IPS DF 6.9 (cell line): ENCODE measurements at regions not wholly inside any gene's neighbourhood (a gene's known extent, or its start where the extent isn't known, plus 50 kb on each side); places are given as distances from the start of the nearest gene placed in this dataset.

Experiments
- DNase-seq: peaks from one replicate; pipeline ENCODE4 v3.0.0-alpha.2; 2013; ENCODE audit warnings: low read depth, low spot score
- H3K27ac ChIP-seq: one replicate; pipeline ENCODE4 v1.5.1; 2013; ENCODE audit warnings: low read length, control low read depth
- H3K27me3 ChIP-seq: 2 replicates; pipeline ENCODE4 v1.6.1; 2013; ENCODE audit warnings: mild to moderate bottlenecking, low read length; ENCODE audit not compliant: control insufficient read depth, insufficient read depth
- H3K36me3 ChIP-seq: 2 replicates; pipeline ENCODE4 v1.6.1; 2013; ENCODE audit warnings: low read length; ENCODE audit not compliant: control insufficient read depth, insufficient read depth
- H3K4me1 ChIP-seq: 2 replicates; pipeline ENCODE4 v1.6.1; 2013; ENCODE audit warnings: low read length; ENCODE audit not compliant: control insufficient read depth, insufficient read depth
- H3K4me3 ChIP-seq: 2 replicates; pipeline ENCODE4 v1.5.1; 2013; ENCODE audit warnings: mild to moderate bottlenecking, low read length
- H3K9me3 ChIP-seq: 2 replicates; pipeline ENCODE4 v1.6.1; 2013; ENCODE audit warnings: low read length, inconsistent platforms; ENCODE audit not compliant: control insufficient read depth, insufficient read depth
- WGBS: extraction: QIAGEN DNeasy Blood & Tissue Kit; methylation state at CpG from one replicate; pipeline ENCODE4 v1.1.7; 2013; ENCODE audit warnings: mixed read lengths, missing lambda C conversion rate; ENCODE audit not compliant: insufficient read length, insufficient coverage; 5-methylcytosine and 5-hydroxymethylcytosine counted together

DNA sequence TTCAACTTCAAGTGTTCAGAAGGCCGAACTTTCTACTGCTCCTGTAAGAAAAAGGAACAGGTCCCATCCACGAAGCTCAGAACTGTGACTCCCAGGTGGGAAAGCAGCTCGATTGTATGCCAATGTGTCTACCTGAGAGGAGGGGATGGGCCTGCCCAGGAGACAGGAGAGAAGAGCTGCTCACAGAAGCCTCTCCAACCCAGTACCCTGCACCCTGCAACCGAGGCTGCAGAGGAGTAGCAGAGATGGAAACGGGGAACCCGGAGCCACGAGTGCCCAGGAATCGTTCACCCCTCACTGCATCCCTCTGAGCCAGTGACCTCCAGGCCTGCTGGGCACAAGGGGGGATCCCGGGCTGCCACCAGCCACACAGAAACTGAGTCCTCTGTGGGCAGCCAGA is 86.5 kb upstream of the PRR23E start:
- H3K4me1 ChIP-seq: peaks cover 3% of the 10 kb centered on the region
- H3K27ac ChIP-seq: no peak overlapping the region
- H3K36me3 ChIP-seq: no peaks in the 10 kb centered on the region
- no peaks in the 10 kb centered on the region for H3K9me3 ChIP-seq
- H3K4me3 ChIP-seq: no peak overlapping the region
- H3K27me3 ChIP-seq: no peaks in the 10 kb centered on the region
- DNase-seq: no peak
- no CpG with 5 or more reads among the region's 9 CpGs for WGBS

DNA sequence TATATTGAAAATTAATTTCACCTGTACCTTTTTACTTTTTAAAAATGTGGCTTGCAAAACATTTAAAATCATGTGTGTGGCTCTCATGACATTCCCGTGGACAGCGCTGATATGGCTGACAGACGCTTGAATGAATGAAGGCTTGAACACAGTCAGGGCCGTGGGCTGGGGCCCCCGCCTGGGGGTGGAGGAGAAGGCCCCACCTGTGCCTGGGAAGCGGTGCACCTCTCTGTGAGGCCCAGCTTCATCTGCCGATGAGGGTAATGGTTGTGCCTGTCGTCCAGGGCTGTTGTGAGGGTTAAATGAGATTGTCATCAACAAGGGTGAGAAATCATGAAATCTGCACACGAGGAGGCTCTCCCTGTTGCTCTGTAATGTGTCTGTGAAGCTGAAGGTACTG is 85.9 kb upstream of the PRR23E start:
- Histone ChIP-seq H3K9me3 (no peaks in the 10 kb centered on the region), H3K27ac (no peak overlapping the region)
- WGBS: no CpG with 5 or more reads among the region's 9 CpGs

DNA sequence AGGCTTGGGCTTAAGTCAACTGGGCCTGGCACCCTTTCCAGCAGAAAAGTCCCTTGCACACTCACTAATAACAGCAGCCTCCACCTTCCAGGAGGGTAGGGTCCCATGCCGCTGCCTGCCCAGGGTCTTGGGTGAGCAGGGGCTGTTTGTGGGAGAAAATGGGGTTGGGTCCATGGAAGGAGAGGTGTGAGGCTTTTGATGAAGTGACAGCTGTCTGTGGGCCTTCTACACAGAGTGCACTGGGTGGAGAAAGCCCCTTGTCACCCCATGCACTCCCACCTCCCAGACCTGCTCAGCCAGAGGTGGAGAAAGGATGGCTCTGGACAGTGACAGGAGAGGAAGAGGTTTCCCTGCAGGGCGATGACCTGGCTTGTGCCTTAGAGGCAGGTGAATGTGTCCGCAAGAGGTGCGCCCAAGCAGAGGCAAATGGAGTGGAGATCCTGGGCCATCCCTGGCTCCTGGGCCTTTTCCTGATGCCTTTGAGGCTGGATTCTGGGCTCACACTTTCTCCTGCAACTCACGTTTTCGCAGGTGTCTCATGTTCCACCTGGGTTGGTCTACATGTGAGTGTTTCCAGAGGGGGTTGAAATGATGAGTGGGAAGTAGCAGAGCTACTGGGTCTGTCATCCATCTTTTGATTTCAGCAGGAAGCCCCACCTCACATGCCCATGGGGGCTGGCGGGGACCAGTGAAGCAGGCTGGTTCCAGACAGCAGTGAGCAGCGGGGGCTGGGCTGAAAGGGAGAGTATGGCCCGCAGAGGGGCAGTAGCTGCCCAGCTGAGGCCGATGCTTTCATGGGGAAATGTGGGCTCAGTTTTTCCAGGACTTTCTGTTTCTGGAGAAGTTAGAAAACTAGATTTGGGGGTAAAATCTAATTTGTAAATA is 85.2 kb upstream of the PRR23E start:
- WGBS: no CpG with 5 or more reads among the region's 10 CpGs
- Histone ChIP-seq H3K9me3 (no peaks in the 10 kb centered on the region), H3K27ac (no peak overlapping the region), H3K36me3 (no peaks in the 10 kb centered on the region), H3K27me3 (no peaks in the 10 kb centered on the region), H3K4me3 (no peak overlapping the region), H3K4me1 (peaks cover 3% of the 10 kb centered on the region)
- no peak for DNase-seq

More for the DNA sequence above, 85.9 kb upstream of the PRR23E start:
- DNase-seq: no peak
- H3K27me3 ChIP-seq: no peaks in the 10 kb centered on the region
- no peaks in the 10 kb centered on the region for H3K36me3 ChIP-seq
- no peak overlapping the region for H3K4me3 ChIP-seq
- peaks cover 3% of the 10 kb centered on the region for H3K4me1 ChIP-seq

DNA sequence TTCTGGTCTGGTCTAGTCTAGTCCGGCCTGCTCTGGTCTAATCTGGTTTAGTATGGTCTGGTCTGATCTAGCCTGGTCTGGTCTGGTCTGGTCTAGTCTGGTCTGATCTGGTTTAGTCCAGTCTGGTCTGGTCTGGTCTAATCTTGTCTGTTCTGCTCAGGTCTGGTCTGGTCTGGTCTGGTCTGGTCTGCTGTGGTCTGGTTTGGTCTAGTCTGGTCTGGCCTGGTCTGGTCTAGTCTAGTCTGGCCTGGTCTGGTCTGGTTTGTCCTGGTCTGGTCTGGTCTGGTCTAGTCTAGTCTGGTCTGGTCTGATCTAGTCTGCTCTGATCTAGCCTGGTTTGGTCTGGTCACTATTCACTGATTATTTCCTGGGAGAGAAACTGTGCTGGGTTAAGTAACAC is 84.1 kb upstream of the PRR23E start:
- no peak overlapping the region for H3K27ac ChIP-seq
- no peaks in the 10 kb centered on the region for H3K36me3 ChIP-seq
- H3K9me3 ChIP-seq: no peaks in the 10 kb centered on the region; the same call in 1 of the 2 replicates
- H3K4me1 ChIP-seq: peaks cover 3% of the 10 kb centered on the region
- DNase-seq: no peak
- H3K27me3 ChIP-seq: no peaks in the 10 kb centered on the region
- no peak overlapping the region for H3K4me3 ChIP-seq
- WGBS: no CpG with 5 or more reads among the region's 1 CpG

DNA sequence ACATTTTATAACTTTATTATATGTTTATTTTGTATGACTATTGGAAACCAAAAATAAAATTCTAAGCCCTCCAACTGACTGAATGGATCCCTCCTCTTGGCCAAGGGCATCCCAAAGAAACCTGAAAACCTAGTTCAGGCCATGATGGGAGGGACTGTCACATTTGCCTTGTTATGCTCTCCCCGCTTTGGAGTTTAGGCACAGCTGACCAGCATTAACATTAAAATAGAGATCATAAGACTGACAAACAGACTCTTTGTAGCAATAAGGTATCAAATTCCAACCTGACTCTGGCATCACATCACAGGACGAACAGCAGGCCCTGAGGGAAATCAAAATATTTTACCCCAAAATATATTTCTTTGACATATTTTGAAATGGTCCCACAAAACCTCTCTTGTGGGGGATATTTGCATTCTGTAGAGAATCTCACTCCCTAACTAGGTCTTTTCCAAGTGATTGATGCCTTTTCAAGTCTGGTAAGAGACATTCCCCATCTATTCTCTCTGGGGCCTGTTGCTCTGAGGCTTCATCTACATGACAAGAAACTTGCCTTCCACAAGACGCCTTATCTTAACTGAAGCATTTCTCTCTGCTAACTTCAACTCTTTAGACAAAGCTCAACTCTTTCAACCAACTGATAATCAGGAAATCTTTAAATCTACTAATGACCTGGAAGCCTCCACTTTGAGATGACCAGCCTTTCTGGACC is 81.8 kb upstream of the PRR23E start:
- no peak overlapping the region for H3K4me3 ChIP-seq
- H3K4me1 ChIP-seq: peaks cover 5% of the 10 kb centered on the region
- H3K27ac ChIP-seq: no peak overlapping the region
- H3K36me3 ChIP-seq: no peaks in the 10 kb centered on the region
- no peaks in the 10 kb centered on the region; the same call in 1 of the 2 replicates for H3K9me3 ChIP-seq
- no peak for DNase-seq
- no CpG with 5 or more reads among the region's 3 CpGs for WGBS
- H3K27me3 ChIP-seq: no peaks in the 10 kb centered on the region

DNA sequence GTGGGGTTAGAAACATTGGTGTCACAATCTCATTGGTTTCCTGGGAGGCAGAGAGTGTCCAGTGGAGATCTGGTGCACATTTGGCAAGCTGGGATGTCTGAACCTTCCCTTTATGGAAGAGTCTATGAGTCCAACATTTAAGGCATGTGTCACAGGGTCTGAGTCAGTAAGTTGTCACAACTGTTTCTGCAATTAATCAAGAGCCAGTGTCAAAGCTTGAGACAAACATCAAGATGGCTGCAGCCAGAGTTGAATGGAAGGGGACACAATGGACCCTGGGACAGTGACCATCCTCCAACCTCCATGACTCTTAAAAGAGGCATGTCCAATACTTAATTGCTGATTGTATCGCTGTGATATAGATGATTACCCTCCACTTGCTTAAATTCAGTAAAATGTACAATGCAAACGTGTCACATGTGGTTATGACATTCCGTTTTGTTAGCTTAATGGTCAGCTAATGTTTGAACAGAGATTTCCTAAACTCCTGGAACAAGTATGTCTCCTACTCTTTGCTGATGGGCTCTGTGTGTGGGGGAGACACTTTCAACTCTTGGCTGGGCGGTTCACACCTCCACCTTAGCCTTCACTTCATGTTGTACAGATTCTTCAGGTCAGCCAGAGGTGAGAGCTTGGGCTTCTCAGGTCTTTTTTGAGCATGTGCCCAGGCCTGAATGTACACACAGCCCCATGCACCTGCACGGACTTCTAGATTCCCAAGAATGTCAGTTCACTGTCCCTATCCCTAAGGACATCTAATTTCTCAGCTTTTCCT is 79.9 kb upstream of the PRR23E start:
- H3K36me3 ChIP-seq: no peaks in the 10 kb centered on the region
- H3K9me3 ChIP-seq: no peaks in the 10 kb centered on the region; the same call in 1 of the 2 replicates
- H3K27me3 ChIP-seq: no peaks in the 10 kb centered on the region
- peaks cover 7% of the 10 kb centered on the region for H3K4me1 ChIP-seq
- no peak for DNase-seq
- WGBS: no CpG with 5 or more reads among the region's 5 CpGs
- no peak overlapping the region for H3K27ac ChIP-seq
- H3K4me3 ChIP-seq: no peak overlapping the region

DNA sequence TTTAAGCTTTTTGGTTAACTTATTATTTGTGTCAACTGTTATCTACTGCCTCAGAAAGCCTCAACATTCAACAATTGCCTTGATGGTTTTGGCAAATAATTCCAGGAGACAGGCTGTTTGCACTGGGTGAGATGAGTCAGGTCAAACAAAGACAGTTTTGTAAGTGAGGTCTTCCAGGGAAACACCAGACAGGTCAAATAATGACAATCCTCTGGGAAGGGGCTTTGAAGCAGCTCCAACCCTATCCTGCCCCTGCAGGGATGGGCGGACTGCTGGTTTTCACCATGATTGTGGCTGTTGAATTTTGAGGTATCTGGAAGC is 79.4 kb upstream of the PRR23E start:
- H3K27me3 ChIP-seq: no peaks in the 10 kb centered on the region
- DNase-seq: no peak
- H3K4me1 ChIP-seq: peaks cover 7% of the 10 kb centered on the region
- no peak overlapping the region for H3K4me3 ChIP-seq
- no peaks in the 10 kb centered on the region; the same call in 1 of the 2 replicates for H3K9me3 ChIP-seq
- WGBS: no CpG with 5 or more reads among the region's 1 CpG
- H3K27ac ChIP-seq: no peak overlapping the region
- H3K36me3 ChIP-seq: no peaks in the 10 kb centered on the region

DNA sequence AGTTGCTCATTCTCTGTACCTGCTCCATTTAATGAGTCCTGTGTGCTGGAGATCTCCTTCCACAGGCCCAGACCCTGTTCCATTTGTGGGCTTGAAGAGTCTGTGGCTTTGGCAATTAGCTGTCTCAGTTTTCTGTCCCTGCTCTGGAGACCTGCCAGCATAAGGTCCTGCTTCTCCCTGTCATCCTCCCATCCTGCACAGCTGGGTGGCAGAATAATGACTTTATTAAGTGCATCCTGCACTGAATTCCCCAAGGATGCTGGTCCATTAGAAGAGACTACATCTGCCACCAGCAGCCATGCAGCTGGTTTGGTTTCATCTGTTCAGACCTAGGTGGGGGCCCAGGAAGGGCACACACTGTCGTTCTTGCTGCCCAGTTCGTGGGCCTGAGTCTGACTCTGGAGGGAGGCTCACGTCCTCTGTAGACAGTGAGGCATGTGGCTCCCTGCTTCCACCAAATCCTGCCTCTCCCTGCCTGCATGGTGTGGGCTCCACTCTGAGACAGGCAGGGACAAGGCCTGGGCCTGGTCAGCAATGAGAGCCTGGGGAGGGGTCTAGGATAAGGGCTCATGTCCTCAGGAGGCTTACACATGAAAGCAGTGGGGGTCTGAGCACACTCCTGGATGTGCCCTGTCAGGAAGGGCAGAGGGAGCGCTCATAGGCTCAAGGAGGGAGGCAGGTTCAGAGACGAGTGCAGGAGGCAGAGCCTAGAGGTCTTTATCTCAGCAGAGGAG is 78.4 kb upstream of the PRR23E start:
- no peak for DNase-seq
- H3K27ac ChIP-seq: no peak overlapping the region
- H3K27me3 ChIP-seq: no peaks in the 10 kb centered on the region
- no peak overlapping the region for H3K4me3 ChIP-seq
- no peaks in the 10 kb centered on the region; the same call in 1 of the 2 replicates for H3K9me3 ChIP-seq
- no CpG with 5 or more reads among the region's 5 CpGs for WGBS
- H3K36me3 ChIP-seq: no peaks in the 10 kb centered on the region
- peaks cover 6% of the 10 kb centered on the region; the same call in 1 of the 2 replicates for H3K4me1 ChIP-seq

DNA sequence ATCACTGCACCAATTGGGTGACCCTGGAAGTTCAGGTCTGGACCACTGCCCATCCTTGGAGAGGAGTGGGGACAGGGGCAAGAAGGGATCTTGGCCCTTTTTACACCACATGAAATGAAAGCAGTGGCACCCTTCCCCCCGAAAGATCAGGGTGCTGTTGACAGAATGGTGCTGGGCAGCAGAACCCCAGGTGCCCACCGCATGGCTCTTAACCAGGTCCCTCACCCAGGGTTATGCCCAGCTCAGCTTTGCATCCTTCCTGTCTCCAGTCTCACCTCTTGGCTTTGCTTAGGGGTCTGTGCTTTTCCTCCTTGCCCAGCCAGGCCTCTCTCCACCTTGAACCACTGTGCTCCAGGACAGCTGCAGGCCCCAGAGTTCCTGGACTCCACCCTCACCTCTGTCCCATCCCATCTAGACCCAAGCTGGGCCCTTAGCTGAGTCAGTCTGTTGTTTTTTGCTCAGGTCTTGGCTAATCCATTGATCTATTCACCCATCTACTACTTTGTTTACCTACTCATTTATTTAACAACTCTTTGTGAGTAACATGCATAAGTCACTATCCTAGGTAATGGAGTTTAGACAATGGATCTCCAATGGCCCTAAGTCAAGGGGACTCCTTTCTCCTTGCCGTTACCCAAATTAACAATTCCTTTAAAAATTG is 77.1 kb upstream of the PRR23E start:
- H3K4me3 ChIP-seq: no peak overlapping the region
- no peak for DNase-seq
- no CpG with 5 or more reads among the region's 3 CpGs for WGBS

More for the DNA sequence above, 77.1 kb upstream of the PRR23E start:
- Histone ChIP-seq H3K27ac (no peak overlapping the region), H3K27me3 (no peaks in the 10 kb centered on the region), H3K4me1 (peaks cover 4% of the 10 kb centered on the region; the same call in 1 of the 2 replicates), H3K9me3 (no peaks in the 10 kb centered on the region; the same call in 1 of the 2 replicates), H3K36me3 (no peaks in the 10 kb centered on the region)
